ENCODE measurements at regions not wholly inside any gene's neighbourhood (a gene's known extent, or its start where the extent isn't known, plus 50 kb on each side); places are given as distances from the start of the nearest gene placed in this dataset.

DNA sequence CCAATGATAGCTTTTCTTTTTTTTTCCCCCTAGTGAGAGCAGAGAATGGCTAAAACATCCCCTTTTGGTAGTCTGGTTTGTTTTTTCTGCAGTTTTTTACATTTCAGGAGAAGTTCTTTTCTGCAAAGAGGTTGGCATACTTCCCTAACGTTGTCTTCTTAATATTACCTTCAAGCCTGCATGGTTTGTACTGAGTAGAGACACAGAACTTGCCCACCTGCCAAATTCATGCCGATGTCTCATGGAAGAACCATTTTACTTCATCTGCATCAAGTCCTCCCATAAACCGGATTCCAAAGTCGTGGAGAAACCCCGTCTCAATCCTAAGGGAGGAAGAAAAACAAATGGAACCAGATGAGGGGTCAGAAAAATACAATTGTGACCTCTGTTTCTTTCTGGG is 89.7 kb downstream of the SHOX start:
- no peak for TF ChIP-seq POLR2A (IDR thresholded peaks at IDR 0.05)
- TF ChIP-seq, protein P1, sequence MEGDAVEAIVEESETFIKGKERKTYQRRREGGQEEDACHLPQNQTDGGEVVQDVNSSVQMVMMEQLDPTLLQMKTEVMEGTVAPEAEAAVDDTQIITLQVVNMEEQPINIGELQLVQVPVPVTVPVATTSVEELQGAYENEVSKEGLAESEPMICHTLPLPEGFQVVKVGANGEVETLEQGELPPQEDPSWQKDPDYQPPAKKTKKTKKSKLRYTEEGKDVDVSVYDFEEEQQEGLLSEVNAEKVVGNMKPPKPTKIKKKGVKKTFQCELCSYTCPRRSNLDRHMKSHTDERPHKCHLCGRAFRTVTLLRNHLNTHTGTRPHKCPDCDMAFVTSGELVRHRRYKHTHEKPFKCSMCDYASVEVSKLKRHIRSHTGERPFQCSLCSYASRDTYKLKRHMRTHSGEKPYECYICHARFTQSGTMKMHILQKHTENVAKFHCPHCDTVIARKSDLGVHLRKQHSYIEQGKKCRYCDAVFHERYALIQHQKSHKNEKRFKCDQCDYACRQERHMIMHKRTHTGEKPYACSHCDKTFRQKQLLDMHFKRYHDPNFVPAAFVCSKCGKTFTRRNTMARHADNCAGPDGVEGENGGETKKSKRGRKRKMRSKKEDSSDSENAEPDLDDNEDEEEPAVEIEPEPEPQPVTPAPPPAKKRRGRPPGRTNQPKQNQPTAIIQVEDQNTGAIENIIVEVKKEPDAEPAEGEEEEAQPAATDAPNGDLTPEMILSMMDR (IDR thresholded peaks at IDR 0.05) = no peak
